Fibroblast of peridontal ligament (primary cell): ENCODE measurements at regions not wholly inside any gene's neighbourhood (a gene's known extent, or its start where the extent isn't known, plus 50 kb on each side); places are given as distances from the start of the nearest gene placed in this dataset.
"Not testable (repeated sequence)": the region's sequence is repeated elsewhere in the genome, so short reads cannot be mapped to it uniquely, and the experiment has no call there.

Experiments used
- DNase-seq: peaks from one replicate; pipeline ENCODE4 v3.0.0-alpha.2; 2010; ENCODE audit errors: extremely low read depth

DNA sequence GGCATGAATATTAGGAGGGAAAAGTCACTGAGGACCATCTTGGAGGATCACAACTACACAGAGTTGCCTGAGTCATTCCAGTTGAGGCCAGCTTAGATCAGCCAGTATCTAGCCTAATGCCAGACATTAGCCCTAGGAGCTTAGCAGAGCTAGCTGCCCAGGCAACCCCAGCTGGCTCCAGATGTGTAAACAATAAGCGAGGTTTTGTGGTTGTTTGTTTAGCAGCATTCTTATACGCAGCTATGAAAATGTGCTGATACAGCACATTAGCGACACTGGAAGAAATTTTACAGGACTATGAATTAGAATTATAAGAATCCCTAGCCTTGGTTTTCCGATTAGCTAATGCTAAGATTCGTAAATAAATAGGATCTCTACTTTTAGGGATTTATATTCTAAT lies 59.3 kb downstream of the BTBD3 start:
- peak; percentile 9 for DNase-seq

DNA sequence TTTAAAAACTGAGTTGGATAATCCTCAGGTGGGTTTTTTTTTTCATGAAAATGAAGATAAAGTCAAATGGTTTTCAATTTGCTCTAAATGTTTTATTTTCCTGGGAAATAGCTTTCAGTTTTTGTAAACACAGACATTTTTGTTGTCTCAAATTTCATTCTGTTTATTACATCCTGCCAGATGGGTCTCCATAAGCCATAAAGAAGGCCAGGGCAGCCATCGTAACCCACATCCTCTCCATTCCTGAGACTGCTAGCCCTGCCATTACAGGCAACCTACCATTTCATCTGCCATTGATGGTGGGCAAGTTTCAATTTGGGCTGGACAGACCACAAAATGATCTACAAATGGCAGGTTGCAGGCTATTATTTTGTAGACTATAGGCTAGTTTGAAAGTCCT lies 60.8 kb downstream of the BTBD3 start:
- peak; percentile 12 for DNase-seq

DNA sequence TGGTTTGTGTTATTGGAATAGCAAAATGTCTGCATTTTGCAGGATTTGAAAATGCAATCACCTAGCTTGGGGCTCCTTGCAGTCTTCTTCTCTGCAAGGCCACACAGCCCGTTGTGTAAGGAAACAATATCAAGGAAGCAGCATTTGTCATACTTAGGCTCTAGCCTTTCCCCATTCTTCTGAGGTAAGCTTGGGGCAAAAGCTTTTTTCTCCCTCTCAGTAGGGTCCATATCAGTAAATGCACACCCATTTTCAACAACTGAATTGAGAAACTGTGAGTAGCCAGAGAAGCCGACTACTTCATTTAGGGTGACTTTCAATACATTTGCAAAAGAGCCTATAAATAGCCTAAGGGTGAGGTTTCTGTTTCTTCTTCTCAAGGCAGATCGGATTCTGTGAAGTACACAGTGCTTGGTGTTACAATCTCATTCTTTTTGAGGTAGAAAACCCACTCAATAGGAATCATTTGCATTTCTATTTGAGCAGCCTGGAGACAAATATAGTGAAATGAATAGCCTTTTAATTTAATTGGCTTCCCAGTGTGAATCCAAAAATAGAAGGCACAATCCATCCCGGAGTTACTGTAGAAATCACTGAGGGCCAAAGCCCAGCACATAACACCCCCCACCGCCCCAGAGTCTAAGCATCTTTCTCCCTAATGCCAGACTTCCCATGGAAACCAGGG lies 61.8 kb downstream of the BTBD3 start:
- DNase-seq, result no peak

DNA sequence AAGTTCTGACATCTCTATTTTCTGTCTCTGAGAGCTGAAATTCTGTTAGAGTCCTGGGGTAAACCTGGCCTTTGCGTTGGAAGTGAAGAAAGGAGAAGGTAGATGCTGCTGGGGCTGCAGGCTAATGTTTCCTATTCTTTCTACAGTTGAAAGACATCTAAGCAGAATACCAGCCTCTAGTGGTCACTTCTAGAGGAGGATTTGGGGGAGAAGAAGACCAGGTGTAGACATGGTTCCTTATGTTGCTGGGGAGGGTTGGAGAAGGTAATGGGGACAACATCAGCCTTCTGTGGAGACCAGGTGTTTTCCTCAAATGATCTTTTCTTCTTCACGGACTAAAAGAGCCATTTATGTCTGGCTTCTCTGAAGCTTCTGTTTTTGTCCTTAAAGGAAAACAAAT lies 62.6 kb downstream of the BTBD3 start:
- no peak for DNase-seq

DNA sequence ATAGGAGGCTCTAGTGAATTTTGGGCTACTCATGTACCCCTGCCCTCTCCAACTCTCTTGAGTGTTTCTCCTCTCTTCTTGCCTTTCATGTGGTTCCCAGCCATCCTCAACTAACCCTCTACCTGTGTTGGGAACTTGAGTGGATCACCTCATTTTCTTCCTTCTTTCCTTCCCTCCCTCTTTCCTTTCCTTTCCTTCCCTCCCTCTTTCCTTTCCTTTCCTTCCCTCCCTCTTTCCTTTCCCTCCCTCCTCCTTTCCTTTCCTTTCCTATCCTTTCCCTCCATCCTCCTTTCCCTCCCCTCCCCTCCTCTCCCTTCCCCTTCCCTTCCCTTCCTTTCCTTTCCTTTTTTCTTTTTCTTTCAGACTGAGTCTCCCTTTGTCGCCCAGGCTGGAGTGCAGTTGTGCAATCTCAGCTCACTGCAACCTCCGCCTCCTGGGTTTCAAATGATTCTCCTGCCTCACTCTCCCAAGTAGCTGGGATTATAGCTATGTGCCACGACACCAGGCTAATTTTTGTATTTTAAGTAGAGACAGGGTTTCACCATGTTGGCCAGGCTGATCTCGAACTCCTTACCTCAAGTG lies 63.8 kb downstream of the BTBD3 start:
- no peak for DNase-seq

DNA sequence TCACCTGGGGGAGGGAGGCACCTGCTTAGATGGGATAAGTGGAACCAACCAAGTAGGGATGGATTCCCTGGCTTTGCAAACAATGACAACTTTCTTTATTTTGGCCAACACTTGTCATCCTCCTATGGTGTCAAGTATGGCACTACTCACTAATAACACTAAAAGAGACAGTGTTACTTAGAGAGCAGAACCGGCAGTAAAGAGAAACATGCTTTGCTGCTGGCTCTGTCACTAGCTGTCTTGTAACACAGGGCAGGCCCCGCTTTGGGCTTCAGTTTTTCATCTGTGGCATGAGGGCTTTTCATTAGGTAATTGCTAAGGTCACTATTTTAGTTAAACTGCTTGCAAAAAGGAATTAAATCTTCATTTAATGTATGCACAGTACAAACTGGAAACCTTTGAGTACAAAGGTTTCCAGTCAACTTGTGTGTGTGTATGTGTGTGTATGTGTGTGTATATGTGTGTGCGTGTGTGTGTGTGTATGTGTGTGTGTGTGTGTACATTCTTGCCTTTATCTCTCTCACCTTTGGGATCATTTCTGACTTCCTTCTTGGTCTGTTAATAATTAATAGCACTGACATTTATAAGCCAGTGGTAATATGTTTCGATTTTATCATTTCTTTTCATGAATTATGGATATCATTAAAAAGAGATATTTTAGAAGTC lies 64.7 kb downstream of the BTBD3 start:
- no peak for DNase-seq

DNA sequence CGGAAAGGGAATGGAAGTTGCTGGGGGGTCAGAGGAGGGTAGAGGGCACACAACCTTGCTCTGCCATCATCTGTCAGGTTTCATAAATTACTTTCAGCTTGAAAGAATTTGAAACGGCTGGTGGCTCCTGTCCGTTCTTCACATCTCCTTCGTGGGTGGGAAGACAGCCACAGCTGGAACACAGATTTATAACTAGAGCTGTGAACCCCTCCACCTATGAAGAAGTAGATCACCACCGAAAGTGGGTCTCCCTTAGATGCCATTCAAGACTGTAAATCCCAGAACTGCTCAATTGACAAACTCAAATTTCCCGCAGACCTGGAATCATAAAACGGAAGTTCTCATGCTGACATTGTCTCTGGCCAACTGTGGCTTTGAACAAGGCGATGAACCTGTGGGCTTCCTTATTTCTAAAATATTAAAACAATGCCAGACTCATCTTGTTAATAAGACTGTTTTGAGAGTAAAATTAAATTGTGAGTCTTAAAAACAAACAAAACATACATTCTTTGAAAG lies 65.3 kb downstream of the BTBD3 start:
- no peak for DNase-seq

DNA sequence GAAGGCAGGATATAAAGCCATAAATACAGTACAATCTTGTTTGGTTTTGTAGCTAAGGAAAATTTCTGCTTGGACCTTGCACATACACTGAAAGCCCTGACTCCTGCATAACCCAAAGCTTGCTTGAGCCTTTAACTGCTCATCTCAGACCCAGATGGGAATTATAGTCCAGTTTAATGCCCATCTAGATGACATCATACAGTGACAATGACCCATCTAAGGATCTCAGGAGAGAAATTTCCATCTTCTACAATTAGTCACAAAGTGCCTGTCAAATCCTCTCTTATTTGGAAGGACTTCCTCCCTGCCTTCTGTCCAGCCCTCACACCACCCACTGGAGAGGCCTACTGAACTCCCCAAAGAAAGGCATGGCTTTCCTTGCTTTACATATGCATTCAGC lies 69.3 kb downstream of the BTBD3 start:
- no peak for DNase-seq

DNA sequence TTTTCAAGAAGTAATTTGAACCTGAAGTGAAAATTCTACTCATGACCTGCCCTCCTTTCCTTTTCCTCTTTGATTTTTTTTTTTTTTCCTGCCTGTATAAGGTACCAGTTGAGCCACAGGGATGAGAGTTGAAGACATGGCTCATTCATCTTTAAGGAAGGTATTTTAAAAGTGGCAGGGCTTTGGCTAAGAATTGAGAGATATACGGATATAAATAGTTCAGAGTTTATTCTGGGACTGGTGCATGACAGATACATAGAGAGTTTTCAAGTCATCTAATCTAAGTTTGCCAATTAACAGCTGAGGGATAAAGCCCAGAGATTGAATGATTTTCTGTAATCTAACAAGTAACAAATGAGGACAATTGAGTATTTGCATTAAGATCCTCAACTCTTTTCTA lies 69.8 kb downstream of the BTBD3 start:
- DNase-seq, result no peak

DNA sequence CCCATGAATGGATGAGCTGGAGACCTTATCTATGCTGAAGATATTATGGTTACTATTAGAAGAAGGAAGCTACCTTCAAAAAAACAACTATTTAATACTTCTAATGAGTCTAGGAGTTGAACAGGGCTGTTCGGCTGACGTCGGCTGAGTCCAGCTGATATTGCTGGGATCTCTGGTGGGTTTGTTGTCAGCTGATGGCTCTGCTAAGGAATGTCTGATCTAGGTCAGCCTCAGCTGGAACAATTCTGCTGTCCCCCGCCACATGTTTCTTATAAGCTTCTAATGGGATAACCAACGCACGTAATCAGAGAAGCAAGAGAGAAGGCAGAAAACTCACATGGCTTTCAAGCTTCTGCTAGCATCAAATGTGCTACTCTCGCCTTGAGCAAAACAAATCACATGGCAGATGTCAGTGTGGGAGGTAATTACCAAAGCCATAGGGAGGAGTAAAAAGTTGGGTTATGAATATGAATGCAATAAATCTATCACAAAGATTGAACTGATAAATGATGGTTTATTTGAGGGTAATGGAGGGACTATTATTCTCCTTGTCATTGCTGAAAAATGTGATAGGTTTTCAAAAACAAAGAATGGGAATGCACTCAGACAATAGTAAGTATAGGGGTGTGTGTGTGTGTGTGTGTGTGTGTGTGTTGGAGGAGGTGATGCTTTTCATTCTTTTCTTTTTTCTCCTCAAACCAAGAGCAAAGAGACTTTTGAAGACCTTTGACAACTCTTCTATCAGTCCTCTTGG lies 71.5 kb downstream of the BTBD3 start:
- no peak for DNase-seq

DNA sequence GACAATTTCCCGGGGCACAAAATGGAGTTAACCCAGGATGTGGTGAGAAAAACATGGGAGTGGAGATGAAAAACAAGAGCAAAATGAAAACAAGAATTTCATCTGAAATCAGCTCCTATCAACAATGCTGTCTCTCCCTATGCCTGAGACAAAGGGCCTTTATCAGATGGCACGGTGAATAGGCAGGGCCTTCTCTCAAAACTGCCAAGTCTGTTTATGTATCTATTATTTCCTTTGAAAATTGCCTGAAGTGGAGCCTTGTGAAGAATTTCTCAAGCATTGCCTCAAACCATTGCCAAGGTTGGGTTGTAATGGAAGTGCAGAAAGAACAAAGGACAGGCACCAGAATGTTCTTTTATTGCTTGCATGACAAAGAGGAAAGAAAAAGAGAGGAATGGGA lies 74.7 kb downstream of the BTBD3 start:
- no peak for DNase-seq

DNA sequence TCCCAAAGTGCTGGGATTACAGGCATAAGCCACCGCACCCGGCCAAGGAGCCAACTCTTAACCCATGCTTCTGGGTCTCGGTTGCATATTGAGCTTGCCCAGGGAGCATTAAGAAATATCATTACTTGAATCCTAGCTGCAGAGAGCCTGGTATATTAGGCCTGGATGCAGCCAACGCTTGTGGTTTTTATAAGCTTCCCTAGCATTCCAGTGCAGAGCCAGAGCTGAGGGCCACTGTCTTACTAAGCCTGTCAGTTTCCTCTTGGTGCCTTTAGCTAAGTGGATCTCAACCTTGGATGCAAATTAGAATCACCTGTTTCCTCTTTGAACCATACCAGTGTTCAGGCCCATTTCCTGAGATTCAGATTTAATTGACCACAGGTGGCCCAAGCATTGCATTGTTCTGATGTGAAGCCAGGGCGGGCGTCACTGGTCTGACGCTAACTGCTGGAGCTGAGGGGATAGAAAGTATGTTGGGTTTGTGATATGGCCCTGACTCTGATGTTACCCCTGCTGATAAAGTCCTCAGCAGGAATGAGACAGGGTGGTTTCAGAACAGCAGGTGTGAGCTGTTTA lies 76.3 kb downstream of the BTBD3 start:
- peak; percentile 9 for DNase-seq

DNA sequence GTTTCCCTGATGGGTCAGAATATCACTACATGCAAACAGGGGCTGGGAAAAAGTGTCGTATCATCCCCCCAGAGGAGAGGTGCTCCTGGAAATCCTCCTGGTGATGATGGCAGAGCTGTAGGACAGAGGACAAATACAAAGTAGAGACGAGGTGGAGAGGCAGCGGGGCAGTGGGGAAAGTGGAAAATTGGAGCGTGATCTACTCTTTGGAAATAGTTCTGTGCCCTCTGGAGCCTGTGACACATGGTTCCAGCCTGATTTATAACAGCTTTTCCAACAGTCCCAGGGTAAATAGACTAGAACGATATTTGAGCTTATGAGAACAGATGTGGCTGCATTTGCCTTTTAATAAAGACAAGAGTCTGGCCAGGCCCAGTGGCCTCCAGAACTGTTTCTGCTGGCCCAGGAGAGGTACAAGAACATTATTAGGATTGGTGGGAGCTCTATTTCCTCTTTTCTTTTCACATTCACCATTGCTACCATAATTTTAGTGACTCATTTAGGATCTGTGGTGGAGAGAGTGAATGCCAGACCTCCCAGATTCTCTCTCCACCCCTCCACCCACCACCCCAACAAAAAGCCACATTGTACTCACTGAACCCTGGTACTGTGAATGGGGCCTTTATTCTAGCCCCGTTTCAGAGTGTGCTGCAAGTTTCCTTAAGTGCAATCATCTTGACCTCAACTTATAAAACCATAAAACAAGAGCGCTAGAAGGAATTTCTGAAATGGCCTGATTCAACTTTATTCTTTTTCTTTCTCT lies 78.3 kb downstream of the BTBD3 start:
- DNase-seq, result no peak

DNA sequence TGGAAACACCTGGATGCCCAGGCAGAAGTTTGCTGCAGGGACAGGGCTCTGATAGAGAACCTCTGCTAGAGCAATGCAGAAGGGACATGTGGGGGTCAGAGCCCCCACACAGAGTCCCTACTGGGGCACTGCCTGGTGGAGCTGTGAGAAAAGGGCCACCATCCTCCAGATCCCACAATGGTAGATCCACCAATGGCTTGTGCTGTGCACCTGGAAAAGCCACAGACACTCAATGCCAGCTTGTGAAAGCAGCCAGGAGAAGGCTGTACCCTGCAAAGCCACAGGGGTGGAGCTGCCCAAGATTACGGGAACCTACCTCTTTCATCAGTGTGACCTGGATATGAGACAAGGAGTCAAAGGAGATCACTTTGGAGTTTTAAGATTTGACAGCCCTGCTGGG lies 87.1 kb downstream of the BTBD3 start:
- not testable (repeated sequence) for DNase-seq

DNA sequence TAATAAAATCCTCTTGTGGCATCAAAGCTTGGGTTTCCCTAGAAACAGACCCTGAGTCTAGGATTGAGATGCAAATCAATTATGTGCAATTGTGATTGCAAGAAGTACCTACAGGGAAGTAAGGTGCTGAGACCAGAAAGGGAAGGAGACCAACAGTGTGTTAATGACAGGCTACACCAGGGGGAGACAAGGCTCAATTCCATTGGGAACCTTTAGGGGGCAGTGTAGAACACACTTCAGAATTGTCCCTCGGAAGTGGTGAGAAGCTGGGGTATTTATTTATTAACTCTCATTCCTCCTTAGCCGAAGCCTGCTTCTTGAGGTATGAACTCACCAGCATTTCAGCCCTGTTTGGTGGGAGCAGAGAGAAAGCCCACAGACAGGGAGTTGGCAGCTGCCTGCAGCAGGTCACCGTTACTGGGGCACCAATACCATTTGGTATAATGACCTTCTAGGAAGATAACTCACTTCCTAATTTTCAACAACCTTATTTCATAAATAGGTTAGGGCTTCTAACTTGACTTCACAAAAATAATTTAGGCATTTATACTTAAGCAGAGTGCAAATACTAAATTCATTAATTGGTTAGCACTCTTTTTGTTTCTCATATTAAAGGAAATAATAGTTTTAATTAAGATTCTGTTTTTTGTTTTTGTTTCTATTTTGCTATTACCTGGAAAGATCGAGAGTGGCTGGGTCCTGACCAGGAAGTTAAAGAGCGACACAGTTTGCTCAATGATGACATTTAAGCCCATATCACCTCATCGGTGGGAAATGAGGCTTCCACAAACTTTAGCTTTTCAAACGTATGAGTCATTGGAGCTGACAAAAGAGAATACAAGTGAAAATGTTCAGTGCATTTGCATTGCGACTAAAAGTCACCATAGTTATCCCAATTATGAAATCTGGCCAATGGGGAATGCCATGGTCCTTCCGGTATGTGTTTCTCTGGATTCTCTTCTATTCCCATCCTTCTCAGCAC lies 94.8 kb downstream of the BTBD3 start:
- DNase-seq, result peak; percentile 60

DNA sequence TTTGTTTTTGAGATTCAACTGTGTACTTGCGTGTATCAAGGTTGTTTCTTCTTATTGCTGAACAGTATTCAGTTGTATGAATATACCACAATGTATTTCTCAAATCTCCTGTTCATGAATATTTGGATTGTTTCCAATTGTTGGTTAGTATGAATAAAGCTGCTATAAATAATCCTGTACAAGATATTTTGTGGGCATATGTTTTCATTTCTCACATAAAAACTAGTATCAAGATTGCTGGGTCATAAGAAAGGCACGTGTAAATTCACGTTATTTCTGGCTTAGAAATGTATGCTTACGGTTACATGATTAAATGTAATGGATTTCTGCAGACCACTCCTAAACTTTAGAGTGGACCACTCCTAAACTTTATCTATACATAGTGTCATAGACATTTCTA lies 96.6 kb downstream of the BTBD3 start:
- DNase-seq, result no peak

DNA sequence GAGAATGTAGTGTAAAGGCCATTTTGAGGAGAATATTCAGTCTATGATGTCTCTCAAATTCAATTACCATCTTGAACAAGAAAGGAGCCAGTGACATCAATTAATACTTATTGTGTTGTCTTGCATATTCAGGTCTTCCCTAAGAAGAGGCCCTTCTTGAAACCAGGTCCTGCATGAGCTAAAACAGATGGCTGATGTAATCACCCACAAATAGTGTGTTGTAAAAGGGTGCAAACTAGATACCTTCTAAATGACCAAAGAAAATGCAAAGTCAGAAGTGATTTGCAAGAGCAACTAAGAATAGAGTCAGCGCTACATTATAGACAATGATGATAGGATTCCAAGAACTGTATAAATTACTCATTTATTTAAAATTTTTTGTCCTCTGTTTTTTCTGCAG lies 97.0 kb downstream of the BTBD3 start:
- DNase-seq, result no peak

DNA sequence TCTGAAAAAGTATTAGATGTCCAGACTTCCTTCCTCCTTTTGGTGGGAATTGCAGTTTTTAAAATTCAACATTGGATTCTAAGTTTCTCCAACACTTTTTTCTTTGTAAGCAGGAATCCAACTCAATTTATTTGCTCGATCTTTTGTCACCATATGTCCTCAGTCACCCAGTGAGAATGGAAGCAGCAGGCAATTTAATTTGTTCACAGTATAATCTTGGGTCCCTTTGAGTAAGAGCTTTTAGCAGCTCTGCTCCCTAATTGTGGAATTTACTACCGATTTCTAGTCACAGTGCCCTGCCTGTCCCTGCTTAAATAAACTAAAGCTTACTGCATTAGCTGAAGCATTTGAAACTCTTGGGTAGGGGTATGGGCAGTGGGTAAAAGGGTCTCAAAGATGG lies 98.6 kb downstream of the BTBD3 start:
- DNase-seq, result no peak

DNA sequence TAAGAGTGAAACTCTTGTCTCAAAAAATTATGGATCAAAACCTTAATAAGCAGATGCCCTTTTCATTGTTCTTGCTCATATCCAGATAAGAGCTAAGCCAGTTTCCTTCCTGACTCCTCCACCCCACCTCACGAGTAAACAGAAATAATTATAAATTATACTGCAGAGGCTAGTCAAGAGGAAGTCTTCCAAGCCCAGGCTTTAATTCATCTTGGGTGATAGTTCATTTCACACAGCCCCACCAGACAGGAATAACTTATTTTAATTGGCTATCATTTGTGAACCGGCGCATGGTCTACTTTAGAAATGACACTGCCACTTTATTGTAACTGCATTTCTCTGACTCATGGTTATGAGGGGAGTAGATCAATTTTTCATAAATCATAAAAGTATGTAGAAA lies 102.0 kb downstream of the BTBD3 start:
- no peak for DNase-seq

DNA sequence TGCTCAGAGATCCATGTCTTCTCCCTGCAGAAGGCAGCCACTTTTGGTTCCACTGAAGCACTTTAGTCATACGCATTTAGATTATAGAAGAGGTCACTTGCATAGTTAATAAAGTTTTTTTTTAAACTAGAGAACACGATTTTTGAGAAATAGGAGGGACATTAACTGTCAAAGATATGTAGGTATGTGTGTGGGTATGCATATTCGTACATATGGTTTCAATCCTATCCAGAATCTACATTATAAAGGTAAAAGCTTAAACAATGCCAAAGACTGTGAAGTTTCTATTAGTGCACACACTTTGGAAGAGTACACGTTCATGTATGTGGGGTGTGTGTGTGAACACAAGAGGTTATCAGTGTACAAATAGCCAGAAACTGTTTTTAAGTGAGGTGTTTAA lies 103.2 kb downstream of the BTBD3 start:
- DNase-seq, result no peak
